ENCODE measurements at regions not wholly inside any gene's neighbourhood (a gene's known extent, or its start where the extent isn't known, plus 50 kb on each side); places are given as distances from the start of the nearest gene placed in this dataset.

GRCh38 chr1:194802572-194802971, 1616.2 kb upstream of the B3GALT2 start:
- no peak overlapping the region for H3K27ac ChIP-seq
- 64 to 68% methylated on average over 3 of the region's 3 CpGs for WGBS, 2 donors
- TF ChIP-seq EP300 (IDR thresholded peaks at IDR 0.05) (no peak), POLR2A (IDR thresholded peaks at IDR 0.05) (no peak), CTCF (IDR thresholded peaks at IDR 0.05) (no peak)

GRCh38 chr1:194795917-194796593, 1609.6 kb upstream of the B3GALT2 start:
- Histone ChIP-seq H3K27ac (no peak overlapping the region), H3K4me3 (no peak overlapping the region), H3K36me3 (no peaks in the 10 kb centered on the region), H3K27me3 (no peaks in the 10 kb centered on the region), H3K9me3 (no peaks in the 10 kb centered on the region), H3K4me1 (no peaks in the 10 kb centered on the region)
- 89% methylated on average over 4 of the region's 4 CpGs for whole genome bisulfite sequencing, 2 donors
- TF ChIP-seq EP300 (IDR thresholded peaks at IDR 0.05) (no peak), CTCF (IDR thresholded peaks at IDR 0.05) (no peak), POLR2A (IDR thresholded peaks at IDR 0.05) (no peak)
- no peak for DNase-seq (ENCODE audit: low spot score in 2 of 2)

More at GRCh38 chr1:194802572-194802971, 1616.2 kb upstream of the B3GALT2 start:
- no peak for DNase-seq (ENCODE audit: low spot score in 2 of 2)
- no peaks in the 10 kb centered on the region for H3K9me3 ChIP-seq
- H3K4me3 ChIP-seq = no peak overlapping the region
- H3K27me3 ChIP-seq = no peaks in the 10 kb centered on the region
- no peaks in the 10 kb centered on the region for H3K36me3 ChIP-seq
- H3K4me1 ChIP-seq = no peaks in the 10 kb centered on the region

GRCh38 chr1:194787001-194787400, 1600.6 kb upstream of the B3GALT2 start:
- H3K4me1 ChIP-seq = no peaks in the 10 kb centered on the region
- 89 to 93% methylated on average over 3 of the region's 3 CpGs for WGBS, 2 donors
- TF ChIP-seq CTCF (IDR thresholded peaks at IDR 0.05) = no peak
- TF ChIP-seq POLR2A (IDR thresholded peaks at IDR 0.05) = no peak

GRCh38 chr1:194786027-194786426, 1599.6 kb upstream of the B3GALT2 start:
- 74 to 79% methylated on average over 4 of the region's 4 CpGs for WGBS, 2 donors
- no peak overlapping the region for H3K4me3 ChIP-seq
- H3K27me3 ChIP-seq = no peaks in the 10 kb centered on the region
- TF ChIP-seq POLR2A (IDR thresholded peaks at IDR 0.05) = no peak
- TF ChIP-seq CTCF (IDR thresholded peaks at IDR 0.05) = no peak
- no peak for TF ChIP-seq EP300 (IDR thresholded peaks at IDR 0.05)
- H3K4me1 ChIP-seq = no peaks in the 10 kb centered on the region
- H3K9me3 ChIP-seq = no peaks in the 10 kb centered on the region
- no peak for DNase-seq (ENCODE audit: low spot score in 2 of 2)
- no peak overlapping the region for H3K27ac ChIP-seq
- no peaks in the 10 kb centered on the region for H3K36me3 ChIP-seq

More at GRCh38 chr1:194787001-194787400, 1600.6 kb upstream of the B3GALT2 start:
- H3K9me3 ChIP-seq = no peaks in the 10 kb centered on the region
- no peaks in the 10 kb centered on the region for H3K27me3 ChIP-seq
- no peaks in the 10 kb centered on the region for H3K36me3 ChIP-seq
- H3K4me3 ChIP-seq = no peak overlapping the region
- no peak for DNase-seq (ENCODE audit: low spot score in 2 of 2)
- H3K27ac ChIP-seq = no peak overlapping the region

- Histone ChIP-seq H3K27ac (no peak overlapping the region), H3K4me1 (no peaks in the 10 kb centered on the region), H3K36me3 (no peaks in the 10 kb centered on the region), H3K9me3 (no peaks in the 10 kb centered on the region), H3K4me3 (no peak overlapping the region), H3K27me3 (no peaks in the 10 kb centered on the region)
- DNase-seq (ENCODE audit: low spot score in 2 of 2) = no peak
- TF ChIP-seq POLR2A (IDR thresholded peaks at IDR 0.05) (no peak), CTCF (IDR thresholded peaks at IDR 0.05) (no peak), EP300 (IDR thresholded peaks at IDR 0.05) (no peak)
- 81 to 93% methylated on average over 3 of the region's 3 CpGs for WGBS, 2 donors
Observed at GRCh38 chr1:194776657-194777056, 1590.2 kb upstream of the B3GALT2 start.
